HG03064 (cell line): ENCODE measurements at regions not wholly inside any gene's neighbourhood (a gene's known extent, or its start where the extent isn't known, plus 50 kb on each side); places are given as distances from the start of the nearest gene placed in this dataset.
A peak's percentile ranks its signal among the peaks of the same experiment; 100 is the strongest.

Experiments
- ATAC-seq: cut with Tn5 transposase; IDR thresholded peaks from one replicate; pipeline ENCODE4 v1.9.1; 2021; ENCODE audit warnings: low read depth; ENCODE audit not compliant: unreplicated experiment

GRCh38 chr5:54624805-54625568 lies 107.4 kb downstream of the SNX18 start:
- no peak for ATAC-seq

DNA sequence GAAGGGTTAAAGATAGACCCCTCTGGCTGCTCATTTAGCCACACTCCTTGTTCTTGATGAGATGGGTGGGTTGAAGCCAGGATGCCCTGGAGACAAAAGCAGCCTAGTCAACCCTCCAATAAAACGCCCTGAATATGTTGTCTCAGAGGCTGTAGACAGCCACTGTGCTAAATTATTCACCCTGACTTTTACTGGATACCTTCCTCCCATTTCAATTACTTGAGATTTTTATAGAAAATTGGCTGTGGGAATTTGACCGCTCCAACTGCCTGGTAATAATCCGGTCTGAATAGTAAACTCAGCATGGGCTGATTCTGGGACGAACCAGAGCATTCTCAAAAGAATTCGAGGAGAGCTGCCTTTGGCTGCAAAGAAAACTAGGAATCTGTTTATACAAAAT lies 104.2 kb downstream of the SNX18 start:
- ATAC-seq, result no peak

DNA sequence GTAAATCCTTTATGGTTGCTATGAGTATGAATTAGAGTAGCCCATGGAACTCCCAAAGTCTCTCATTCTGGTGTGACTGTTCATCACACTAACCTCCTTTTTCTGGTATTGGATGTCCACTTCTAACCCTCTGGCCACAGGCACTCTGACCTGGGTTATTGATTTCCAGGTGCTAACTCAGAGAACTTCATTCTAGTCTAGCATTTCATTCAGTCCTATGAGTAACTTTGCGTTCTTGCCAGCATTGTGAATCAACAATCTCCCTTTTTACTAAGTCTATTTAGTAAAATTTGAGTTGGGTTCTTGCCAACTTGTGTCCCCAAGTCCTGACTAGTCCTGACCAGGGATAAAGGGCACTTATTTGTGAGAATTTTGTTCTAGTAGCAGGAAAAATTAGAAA lies 103.5 kb downstream of the SNX18 start:
- ATAC-seq, result no peak

- no peak for ATAC-seq
Observed at GRCh38 chr5:54620141-54620933, 102.8 kb downstream of the SNX18 start.

- no peak for ATAC-seq
Observed at GRCh38 chr5:54619731-54620130, 102.2 kb downstream of the SNX18 start.

GRCh38 chr5:54616518-54617220 lies 99.1 kb downstream of the SNX18 start:
- ATAC-seq, result no peak

GRCh38 chr5:54616031-54616430 lies 98.5 kb downstream of the SNX18 start:
- ATAC-seq, result no peak

- ATAC-seq, result no peak
Observed at GRCh38 chr5:54615381-54615780, 97.8 kb downstream of the SNX18 start.

GRCh38 chr5:54612711-54613110 lies 95.2 kb downstream of the SNX18 start:
- no peak for ATAC-seq

- ATAC-seq, result no peak
Observed at GRCh38 chr5:54611290-54611951, 93.9 kb downstream of the SNX18 start.

- ATAC-seq, result peak; percentile 88
Observed at GRCh38 chr5:54610197-54610944, 92.8 kb downstream of the SNX18 start.

DNA sequence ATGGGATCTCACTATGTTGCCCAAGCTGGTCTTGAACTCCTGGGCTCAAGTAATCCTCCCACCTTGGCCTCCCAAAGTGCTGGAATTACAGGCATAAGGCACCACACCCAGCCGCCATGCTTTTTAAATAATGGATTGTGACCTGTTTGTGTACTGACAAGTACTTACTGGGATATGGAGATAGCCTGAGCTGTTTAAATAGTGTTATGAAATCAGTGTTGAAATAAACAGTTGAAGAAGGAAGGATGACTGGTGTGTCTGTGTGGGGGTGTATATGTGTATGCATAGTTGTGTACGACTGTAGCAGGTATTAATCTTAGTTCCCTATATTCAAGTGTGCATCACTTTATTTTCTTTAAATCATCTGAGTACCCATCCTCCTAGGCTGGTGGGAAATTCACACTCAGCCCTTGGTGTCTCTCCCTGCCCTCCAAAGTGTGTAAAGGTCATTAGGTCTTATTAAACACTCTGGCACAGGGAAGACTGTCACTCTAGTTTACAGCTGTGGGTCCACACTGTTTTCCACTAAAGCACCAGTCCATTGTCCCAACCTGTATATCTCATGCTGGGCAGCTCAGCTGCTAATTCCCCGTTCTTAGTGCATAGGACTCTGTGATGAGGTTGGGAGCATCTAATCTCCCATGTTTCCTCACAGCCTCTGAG lies 91.0 kb downstream of the SNX18 start:
- ATAC-seq, result no peak

GRCh38 chr5:54607006-54607405 lies 89.4 kb downstream of the SNX18 start:
- no peak for ATAC-seq

- ATAC-seq, result no peak
Observed at GRCh38 chr5:54603372-54603771, 85.8 kb downstream of the SNX18 start.

- no peak for ATAC-seq
Observed at GRCh38 chr5:54602475-54602874, 84.9 kb downstream of the SNX18 start.

- no peak for ATAC-seq
Observed at GRCh38 chr5:54601411-54602230, 84.1 kb downstream of the SNX18 start.
